GM23338 (cell line): ENCODE measurements at regions not wholly inside any gene's neighbourhood (a gene's known extent, or its start where the extent isn't known, plus 50 kb on each side); places are given as distances from the start of the nearest gene placed in this dataset.

ENCODE experiments used
- EZH2 ChIP-seq: fragments of 200-600 bp; sonication (generic); IDR thresholded peaks from one replicate; pipeline ENCODE4 v1.8.0; 2017; ENCODE audit warnings: antibody characterized with exemption, mild to moderate bottlenecking, low read depth; ENCODE audit not compliant: unreplicated experiment
- EZH2phosphoT487 ChIP-seq: fragments of 200-600 bp; sonication (generic); IDR thresholded peaks from one replicate; pipeline ENCODE4 v1.8.1; 2018; ENCODE audit warnings: antibody characterized with exemption; ENCODE audit not compliant: unreplicated experiment
- STAT1 ChIP-seq: IDR thresholded peaks from one replicate; pipeline ENCODE4 v1.6.1; 2016; ENCODE audit warnings: antibody characterized with exemption; ENCODE audit not compliant: unreplicated experiment
- ZNF114 ChIP-seq: fragments of 250-450 bp; sonication (Bioruptor Pico); IDR thresholded peaks from 2 replicates; pipeline ENCODE4 v1.5.0; 2020; ENCODE audit warnings: mild to moderate bottlenecking, moderate library complexity
- TF ChIP-seq, protein P1 (sequence below): fragments of 250-450 bp; sonication (Bioruptor Pico); IDR thresholded peaks from 2 replicates; pipeline ENCODE4 v1.5.0; 2020; ENCODE audit warnings: mild to moderate bottlenecking, moderate library complexity
- TF ChIP-seq, protein P2 (sequence below): IDR thresholded peaks from one replicate; pipeline ENCODE4 v1.6.1; 2018; ENCODE audit warnings: antibody characterized with exemption; ENCODE audit not compliant: unreplicated experiment

DNA sequence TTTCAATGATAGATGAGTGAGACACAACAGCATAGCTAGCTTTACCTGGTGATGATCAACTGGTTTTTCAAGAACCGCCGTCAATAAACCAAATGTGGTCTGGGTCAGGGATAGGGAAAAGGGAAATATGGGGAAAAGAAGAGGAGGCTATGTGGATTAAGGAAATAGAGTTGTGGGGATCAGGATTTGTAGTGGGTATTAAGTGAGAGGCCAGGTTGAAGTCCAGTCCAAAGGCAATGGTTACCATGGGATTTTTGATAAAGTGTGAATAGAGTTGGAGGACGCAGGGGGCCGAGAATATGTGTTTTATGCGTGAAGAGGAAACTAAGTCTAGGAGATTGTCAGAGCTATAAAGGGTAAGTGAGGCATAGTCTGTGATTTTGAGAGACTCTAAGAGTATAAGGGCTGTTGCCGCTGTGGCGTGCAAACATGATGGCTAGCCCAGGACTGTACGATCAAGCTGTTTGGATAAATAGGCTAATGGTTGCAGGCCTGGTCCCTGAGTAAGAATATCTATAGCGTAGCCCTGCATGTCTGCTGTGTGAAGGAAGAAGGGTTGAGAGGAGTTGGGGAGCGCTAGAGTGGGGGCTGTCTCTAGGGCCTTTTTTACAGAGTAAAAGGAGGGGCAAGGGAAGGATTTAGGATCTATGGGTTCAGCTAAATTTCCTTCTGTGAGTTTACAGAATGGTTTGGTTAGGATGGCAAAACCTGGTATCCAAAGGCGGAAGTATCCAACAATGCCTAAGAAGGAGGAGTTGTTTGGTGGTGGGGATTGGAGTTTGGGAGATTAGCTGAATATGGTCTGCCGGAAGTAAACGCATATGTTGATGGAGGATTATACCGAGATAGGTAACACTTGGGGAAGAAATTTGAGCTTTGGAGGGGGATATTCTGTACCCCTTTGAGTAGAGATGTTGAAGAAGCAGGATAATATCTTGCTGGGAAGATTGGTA lies 749.7 kb upstream of the ADGRB3 start (continued):
- TF ChIP-seq, protein P1, sequence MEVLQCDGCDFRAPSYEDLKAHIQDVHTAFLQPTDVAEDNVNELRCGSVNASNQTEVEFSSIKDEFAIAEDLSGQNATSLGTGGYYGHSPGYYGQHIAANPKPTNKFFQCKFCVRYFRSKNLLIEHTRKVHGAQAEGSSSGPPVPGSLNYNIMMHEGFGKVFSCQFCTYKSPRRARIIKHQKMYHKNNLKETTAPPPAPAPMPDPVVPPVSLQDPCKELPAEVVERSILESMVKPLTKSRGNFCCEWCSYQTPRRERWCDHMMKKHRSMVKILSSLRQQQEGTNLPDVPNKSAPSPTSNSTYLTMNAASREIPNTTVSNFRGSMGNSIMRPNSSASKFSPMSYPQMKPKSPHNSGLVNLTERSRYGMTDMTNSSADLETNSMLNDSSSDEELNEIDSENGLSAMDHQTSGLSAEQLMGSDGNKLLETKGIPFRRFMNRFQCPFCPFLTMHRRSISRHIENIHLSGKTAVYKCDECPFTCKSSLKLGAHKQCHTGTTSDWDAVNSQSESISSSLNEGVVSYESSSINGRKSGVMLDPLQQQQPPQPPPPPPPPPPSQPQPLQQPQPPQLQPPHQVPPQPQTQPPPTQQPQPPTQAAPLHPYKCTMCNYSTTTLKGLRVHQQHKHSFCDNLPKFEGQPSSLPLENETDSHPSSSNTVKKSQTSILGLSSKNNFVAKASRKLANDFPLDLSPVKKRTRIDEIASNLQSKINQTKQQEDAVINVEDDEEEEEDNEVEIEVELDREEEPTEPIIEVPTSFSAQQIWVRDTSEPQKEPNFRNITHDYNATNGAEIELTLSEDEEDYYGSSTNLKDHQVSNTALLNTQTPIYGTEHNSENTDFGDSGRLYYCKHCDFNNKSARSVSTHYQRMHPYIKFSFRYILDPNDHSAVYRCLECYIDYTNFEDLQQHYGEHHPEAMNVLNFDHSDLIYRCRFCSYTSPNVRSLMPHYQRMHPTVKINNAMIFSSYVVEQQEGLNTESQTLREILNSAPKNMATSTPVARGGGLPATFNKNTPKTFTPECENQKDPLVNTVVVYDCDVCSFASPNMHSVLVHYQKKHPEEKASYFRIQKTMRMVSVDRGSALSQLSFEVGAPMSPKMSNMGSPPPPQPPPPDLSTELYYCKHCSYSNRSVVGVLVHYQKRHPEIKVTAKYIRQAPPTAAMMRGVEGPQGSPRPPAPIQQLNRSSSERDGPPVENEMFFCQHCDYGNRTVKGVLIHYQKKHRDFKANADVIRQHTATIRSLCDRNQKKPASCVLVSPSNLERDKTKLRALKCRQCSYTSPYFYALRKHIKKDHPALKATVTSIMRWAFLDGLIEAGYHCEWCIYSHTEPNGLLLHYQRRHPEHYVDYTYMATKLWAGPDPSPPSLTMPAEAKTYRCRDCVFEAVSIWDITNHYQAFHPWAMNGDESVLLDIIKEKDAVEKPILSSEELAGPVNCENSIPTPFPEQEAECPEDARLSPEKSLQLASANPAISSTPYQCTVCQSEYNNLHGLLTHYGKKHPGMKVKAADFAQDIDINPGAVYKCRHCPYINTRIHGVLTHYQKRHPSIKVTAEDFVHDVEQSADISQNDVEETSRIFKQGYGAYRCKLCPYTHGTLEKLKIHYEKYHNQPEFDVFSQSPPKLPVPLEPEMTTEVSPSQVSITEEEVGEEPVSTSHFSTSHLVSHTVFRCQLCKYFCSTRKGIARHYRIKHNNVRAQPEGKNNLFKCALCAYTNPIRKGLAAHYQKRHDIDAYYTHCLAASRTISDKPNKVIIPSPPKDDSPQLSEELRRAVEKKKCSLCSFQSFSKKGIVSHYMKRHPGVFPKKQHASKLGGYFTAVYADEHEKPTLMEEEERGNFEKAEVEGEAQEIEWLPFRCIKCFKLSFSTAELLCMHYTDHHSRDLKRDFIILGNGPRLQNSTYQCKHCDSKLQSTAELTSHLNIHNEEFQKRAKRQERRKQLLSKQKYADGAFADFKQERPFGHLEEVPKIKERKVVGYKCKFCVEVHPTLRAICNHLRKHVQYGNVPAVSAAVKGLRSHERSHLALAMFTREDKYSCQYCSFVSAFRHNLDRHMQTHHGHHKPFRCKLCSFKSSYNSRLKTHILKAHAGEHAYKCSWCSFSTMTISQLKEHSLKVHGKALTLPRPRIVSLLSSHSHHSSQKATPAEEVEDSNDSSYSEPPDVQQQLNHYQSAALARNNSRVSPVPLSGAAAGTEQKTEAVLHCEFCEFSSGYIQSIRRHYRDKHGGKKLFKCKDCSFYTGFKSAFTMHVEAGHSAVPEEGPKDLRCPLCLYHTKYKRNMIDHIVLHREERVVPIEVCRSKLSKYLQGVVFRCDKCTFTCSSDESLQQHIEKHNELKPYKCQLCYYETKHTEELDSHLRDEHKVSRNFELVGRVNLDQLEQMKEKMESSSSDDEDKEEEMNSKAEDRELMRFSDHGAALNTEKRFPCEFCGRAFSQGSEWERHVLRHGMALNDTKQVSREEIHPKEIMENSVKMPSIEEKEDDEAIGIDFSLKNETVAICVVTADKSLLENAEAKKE (CRISPR knock-in tag), result no peak
- TF ChIP-seq STAT1 (no peak), EZH2phosphoT487 (no peak), ZNF114 (CRISPR knock-in tag) (no peak), EZH2 (no peak)
- TF ChIP-seq, protein P2, sequence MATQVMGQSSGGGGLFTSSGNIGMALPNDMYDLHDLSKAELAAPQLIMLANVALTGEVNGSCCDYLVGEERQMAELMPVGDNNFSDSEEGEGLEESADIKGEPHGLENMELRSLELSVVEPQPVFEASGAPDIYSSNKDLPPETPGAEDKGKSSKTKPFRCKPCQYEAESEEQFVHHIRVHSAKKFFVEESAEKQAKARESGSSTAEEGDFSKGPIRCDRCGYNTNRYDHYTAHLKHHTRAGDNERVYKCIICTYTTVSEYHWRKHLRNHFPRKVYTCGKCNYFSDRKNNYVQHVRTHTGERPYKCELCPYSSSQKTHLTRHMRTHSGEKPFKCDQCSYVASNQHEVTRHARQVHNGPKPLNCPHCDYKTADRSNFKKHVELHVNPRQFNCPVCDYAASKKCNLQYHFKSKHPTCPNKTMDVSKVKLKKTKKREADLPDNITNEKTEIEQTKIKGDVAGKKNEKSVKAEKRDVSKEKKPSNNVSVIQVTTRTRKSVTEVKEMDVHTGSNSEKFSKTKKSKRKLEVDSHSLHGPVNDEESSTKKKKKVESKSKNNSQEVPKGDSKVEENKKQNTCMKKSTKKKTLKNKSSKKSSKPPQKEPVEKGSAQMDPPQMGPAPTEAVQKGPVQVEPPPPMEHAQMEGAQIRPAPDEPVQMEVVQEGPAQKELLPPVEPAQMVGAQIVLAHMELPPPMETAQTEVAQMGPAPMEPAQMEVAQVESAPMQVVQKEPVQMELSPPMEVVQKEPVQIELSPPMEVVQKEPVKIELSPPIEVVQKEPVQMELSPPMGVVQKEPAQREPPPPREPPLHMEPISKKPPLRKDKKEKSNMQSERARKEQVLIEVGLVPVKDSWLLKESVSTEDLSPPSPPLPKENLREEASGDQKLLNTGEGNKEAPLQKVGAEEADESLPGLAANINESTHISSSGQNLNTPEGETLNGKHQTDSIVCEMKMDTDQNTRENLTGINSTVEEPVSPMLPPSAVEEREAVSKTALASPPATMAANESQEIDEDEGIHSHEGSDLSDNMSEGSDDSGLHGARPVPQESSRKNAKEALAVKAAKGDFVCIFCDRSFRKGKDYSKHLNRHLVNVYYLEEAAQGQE, result no peak
